ENCODE measurements at regions not wholly inside any gene's neighbourhood (a gene's known extent, or its start where the extent isn't known, plus 50 kb on each side); places are given as distances from the start of the nearest gene placed in this dataset.

DNA sequence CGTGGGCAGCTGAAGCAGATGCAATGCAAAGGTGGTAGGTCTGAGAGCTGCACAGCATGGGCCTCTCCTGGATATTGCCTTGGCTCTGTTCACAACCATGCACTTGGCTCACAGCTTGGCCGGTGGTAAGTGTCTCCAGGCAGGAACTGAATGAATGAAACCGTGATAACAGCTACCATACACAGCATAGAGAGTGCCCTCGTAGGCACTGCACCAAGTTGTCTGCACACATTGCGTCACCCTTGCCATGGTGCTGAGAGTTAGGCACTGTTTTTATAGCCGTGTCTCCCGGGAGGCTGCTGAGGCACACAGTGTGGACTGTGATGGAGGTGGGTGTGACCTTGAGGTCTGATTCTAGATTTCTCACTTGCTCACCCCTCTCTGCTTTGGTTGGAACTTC lies 157.6 kb upstream of the VASH1 start:
- DNase-seq (ENCODE audit: low spot score), result no peak

DNA sequence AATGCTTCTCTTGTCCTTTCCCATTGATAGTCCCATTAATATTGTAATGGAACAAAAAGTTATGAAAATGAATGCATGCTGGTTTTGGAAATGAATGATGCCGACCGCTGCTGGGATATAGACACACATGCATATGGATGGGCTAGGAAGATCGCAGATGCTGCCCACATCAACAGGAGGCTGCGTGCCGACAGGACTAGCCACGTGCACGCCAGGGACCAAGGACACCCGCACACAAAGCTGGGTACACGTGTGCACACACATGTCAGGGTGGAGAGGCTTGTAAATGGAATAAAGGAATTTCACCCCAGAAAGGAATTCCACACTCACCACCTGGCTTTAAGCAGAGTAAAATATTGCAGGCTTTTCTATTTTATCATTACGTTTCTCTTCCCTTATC lies 153.8 kb upstream of the VASH1 start:
- no peak for DNase-seq (ENCODE audit: low spot score)

DNA sequence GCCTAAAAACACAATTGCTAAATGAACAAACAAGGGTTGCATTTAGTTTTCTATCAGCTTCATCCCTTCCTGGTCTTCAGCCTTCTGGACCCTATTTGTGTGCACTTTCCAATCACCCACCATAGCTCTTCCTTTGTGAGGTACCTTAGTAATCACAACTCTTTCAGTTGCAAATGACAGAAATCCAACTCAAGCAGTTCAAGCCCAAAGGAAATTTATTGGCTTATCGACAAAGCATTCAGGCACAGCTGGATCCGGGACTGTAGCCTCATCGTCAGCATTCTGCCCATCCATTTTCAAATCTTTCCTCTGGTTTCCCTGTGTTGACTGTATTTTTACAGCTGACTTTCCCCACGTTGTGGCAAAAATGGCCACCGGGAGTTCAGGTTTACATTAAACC lies 148.6 kb upstream of the VASH1 start:
- DNase-seq (ENCODE audit: low spot score), result no peak

DNA sequence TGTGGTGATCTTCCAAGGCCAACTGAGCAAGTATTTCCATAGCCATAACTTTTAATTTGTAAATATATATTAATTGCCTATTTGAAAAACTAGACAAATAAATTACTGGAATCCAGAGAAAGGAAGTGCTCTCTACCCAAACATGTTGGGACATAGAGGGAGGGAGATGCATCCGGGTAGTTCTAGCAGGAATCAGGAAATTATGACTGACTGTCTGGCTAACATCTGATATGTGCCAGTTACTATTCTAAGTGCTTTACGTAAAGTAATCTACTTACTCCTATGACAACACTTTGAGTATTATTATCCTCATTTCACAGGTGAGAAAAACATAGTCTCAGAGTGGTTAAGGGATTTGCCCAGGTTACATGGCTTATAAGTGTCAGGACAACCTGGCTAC lies 147.7 kb upstream of the VASH1 start:
- DNase-seq (ENCODE audit: low spot score), result no peak

DNA sequence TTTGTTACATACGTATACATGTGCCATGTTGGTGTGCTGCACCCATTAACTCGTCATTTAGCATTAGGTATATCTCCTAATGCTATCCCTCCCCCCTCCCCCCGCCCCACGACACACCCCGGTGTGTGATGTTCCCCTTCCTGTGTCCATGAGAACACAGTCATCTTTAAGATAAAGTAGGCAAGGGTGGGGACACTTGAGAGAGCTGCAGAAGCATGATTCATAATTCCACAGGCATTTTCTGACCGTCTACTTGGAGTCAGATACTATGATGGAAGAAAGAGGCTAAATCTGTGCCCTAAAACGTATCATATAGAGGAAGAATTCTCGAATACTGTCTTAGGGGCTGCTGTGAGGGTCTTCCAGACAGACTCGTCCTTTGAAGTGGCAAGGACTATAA lies 145.9 kb upstream of the VASH1 start:
- no peak for DNase-seq (ENCODE audit: low spot score)

DNA sequence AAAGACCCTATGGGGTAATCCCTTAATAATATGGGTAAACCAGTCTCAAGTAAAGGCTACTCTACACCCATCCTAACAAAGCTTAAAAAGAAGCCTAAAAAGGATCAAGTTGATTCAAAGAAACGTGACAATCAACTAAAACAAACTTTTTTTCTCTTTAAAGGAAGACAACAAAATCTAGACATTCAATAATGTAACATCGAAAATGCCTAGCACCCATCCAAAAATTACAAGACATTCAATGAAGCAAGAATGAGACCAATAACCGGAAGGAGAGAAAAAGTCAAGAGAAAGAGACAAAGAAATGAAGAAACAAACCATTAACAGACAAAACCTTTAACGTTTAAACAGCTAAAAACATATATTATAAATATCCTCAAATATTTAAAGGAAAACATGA lies 143.8 kb upstream of the VASH1 start:
- DNase-seq (ENCODE audit: low spot score), result no peak

DNA sequence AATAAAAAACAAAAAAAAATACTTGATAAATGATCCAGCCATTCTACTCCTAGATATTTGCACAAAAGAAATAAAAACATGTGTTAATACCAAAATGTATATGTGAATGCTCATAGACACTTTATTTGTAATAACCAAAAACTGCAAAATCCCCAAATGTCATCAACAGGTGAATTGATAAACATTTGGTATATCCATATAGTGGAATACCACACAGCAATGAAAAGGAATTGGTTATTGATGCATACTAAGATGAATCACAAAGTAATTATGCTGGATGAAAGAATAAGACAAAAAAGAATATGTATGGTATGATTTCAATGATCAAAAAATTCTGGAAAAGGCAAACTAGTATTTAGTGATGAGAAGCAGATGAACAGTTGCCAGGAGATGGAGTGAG lies 124.7 kb upstream of the VASH1 start:
- no peak for DNase-seq (ENCODE audit: low spot score)

DNA sequence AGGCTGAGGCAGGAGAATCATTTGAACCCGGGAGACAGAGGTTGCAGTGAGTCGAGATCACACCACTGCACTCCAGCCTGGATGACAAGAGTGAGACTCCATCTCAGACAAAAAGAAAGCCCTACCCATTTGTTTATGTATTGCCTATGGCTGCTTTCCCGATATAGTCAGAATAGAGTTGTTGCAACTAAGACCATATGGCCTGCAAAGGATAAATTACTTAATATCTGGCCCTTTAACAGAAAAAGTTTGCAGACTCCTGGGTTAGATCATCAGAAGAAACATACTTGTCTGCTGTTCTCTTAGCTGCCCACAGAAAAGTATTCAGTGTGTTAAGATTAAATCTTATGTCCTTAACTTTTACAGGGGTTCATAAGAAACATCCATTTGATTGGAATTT lies 122.4 kb upstream of the VASH1 start:
- no peak for DNase-seq (ENCODE audit: low spot score)

DNA sequence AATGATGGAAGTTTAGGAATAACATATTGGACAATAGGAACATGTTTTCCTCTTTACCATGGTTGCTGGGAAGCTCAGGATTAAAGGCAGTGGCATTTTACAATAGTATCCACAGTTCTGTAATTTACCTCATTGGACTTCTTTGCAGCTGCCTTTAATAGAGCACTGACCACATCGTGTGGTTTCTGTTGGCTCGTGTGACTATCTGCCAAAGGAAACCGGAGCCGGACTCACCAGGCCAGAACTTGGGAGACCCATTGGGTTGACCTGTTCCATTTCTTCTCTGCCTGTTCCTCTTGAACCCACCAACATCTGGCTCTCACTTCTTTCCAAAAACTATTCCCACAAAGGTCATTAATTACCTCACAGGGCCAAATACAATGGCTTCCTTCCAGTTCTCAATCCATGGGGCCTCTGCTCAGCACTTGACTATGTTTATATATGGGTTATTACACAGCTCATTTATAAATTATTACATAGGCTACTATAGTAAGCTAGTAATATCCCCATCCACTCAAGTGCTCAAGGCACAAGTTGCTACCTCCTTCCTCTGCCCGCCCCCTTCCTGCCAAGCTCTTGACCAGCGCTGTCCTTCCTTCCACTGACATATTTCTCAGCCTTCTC lies 121.5 kb upstream of the VASH1 start:
- DNase-seq (ENCODE audit: low spot score), result no peak

DNA sequence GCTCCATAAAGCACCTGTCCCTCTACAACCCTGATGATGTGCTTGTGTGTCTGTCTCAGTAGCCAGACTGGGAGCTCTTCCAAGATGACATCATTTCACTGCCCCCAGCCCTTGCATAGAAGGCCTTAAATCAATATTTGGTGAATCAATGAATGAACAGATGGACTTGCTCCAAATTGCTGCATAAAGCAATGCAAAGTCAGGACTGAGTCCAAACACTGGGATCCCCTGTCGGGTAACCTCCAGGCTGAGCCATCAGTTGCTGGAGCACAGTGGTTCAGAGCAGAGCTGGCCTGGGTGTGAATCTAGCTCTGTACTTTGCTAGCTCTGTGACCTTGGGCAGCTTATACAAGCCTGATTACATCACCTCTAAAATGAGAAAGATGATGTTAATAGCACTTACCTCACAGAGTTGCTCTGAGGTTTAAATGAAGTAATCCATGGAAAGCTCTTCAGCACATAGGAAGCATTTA lies 120.3 kb upstream of the VASH1 start:
- DNase-seq (ENCODE audit: low spot score), result no peak

DNA sequence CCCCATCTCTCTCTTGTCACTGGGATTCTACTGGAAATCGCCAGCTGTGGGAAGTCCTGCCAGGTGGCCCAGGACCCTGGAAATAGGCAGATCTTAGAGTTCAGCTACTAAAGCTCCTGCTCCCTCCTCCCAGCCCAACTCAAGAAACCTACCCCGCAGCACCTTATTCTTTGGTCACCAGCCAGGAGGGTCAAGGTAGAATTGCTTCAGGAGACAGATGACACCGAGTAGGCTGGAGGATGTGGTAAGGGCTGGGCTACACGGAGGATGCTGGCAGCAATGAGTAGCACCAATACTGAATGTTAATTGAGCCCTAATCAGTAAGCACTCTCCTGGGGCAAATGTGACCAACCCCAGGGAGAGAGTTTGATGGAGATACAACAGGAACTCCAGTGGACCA lies 119.7 kb upstream of the VASH1 start:
- DNase-seq (ENCODE audit: low spot score), result no peak

DNA sequence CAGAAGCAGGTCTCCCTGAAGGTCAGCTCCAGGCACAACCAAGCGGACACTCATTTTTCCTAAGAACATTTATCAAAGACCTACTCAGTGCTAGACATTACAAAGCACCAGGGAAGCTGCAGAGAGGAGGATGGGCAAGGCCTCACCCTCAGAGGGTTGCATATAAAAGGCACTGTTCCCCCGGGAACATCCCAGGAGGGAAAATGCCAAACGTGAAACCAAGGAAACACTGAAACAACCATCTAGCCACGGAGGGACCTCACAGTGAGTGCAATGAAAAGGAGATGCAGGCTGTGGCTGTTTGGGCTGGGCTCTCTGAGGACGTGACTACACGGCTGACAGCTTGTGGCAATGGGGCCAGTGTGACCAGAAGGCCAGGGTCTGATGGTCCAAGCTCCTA lies 117.4 kb upstream of the VASH1 start:
- no peak for DNase-seq (ENCODE audit: low spot score)

DNA sequence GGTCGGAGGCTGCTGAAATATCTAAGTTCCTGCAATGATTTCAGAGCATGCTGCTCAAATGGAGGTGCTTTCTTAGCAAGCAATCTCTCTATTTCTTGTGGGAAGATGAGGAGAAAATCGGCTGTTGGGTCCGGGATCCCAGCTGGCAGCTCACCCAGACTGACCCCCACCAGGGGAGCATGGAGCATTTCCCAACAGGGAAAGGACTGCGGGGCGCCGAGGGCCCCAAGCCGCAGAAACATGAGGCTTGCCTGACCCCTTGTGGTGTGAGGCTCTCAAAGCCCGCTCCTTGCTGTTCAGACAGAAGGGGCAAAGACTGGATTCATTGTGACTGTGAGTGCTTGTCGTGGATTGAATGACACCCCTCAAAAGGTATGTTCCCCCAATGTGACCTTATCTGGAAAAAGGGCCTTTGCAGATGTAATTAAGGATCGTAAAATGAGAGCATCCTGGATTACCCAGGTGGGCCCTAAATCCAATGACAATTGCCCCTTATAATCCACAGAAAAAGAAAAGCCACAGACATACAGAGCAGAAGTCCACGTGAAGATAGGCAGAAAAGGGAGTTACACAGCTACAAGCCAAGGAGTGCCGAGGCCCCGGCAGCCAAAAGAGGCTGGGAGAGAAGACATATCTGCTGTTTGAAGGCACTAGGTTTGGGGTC lies 116.3 kb upstream of the VASH1 start:
- DNase-seq (ENCODE audit: low spot score), result no peak

DNA sequence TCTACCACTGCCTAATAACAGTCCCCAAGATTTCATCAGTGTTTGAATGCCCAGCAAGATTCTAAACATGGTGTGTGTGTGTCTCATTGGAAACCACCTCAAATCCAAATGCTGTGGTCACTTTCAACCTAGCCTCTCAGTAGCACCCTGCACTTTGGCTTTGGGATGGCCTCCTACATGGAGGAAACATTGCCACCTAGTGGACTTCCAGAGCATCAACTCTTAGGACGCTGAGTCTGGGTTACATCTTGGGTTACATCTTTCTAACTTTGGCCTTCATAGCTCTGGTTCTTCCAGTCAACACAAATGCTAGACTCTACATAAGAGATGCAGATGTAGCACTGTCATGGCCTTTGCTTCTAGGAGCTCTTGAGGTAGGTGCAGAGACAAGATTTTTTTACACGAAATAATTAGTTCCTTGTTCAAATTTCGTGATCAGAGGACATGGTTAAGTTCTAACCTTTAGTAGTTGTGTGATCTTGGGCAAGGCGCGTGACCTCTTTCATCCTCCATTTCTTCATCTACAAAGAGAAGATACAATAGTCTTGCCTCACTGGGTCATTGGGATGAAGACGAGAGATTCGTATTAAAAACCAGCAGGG lies 113.5 kb upstream of the VASH1 start:
- peak; percentile 11 for DNase-seq (ENCODE audit: low spot score)

DNA sequence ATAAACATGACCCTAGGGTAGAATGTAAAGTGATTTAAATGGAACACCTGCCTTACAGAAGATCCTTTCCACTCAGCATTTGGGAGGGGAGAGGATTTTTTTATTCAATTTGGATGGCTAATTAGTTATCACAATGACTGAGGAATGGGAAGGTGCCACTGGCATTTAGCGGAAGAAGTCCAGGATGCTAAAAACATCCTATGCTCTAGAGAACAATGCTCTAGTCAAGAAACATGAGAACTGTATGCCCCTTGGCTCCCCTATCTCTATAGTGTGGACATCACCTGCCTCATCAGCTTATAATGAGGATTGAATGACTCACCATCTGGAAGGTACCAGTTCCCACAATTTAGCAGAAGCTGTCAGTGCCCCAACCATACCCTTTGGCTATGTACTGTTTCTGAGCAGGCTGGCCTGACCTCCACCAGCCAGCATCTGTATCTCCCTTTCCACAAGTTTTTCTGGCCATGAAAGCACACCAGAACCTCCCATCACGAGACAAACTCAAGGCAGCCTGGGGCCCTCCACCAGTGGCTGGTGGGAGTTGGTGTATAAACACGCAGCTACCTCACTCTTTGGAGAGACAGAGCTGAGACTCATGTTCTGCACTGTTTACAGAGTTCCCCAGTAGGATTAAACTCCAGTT lies 109.7 kb upstream of the VASH1 start:
- no peak for DNase-seq (ENCODE audit: low spot score)

DNA sequence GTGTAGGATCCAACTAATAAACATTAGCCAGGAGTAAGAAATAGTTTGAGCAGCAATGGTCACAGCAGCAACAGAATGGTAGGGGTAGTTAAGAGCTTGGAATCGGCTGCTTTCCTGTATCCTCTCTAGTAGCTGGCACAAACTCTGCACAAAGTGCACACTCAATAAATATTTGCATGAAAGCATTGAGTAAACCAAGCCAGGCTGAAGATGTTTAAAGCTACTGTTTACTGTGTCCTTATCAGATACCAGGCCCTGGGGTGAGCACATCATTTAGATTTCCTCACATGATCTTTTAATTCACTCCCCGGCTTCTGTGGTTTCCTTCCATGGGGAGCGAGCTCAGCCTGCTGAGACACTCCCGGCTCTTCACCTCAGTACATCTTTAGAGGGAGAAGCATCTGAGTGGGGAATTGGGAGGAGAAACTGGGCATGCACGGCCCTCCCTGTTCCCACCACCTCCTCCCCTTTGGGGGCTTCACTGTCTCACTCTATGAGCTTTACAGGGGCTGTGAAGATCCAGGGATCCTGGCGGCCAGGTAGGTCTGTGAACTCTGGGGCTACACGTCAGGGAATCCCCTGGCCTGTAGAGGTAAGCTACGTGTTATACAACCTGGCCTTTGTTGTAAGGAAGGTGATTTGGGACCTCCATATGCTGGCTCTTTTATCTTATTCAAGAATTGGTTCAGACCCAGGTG lies 107.2 kb upstream of the VASH1 start:
- no peak for DNase-seq (ENCODE audit: low spot score)

DNA sequence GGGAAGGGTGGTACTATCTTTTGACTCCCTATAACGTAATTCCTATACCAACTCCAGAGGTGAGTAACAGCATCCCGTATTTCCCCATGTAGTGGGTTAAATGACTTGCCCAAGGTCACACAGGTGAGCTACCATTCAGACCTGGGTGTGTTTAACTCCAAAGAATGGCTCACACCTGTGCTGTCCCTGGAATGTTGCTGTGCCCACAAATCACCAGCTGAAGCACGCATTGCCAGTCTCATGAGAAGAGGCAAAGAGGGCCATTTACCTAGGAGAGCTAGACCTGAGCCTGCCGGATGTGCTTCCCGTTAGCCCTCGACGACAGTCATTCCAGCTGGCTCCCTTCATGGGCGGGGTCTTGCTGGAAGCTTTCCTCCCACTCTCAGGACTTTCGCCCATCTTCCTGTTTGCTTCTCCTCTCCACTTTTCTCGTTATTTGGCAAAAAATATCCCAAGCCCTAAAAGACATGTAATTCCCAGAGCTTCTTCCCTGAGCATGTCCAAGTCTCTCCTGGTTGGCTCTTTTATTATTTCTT lies 106.6 kb upstream of the VASH1 start:
- DNase-seq (ENCODE audit: low spot score), result no peak

DNA sequence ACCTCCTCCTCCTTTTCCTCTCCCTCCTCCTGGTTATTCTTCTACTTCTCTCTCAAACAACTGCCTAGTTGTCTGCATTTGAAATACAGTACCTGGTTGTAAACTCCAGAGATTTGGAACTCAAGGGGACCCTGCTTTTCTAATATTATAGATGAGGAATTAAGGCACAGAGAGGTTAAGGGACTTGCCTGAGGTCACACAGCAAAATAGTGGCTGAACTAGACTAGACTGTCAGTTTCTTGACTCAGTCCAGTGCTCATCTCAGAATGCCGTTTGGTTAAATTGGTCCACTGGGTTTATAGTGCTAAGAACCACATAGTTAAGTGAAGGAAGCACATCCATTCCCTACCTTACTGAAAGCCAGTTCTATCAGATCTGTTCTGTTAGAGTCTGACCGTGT lies 105.9 kb upstream of the VASH1 start:
- no peak for DNase-seq (ENCODE audit: low spot score)

DNA sequence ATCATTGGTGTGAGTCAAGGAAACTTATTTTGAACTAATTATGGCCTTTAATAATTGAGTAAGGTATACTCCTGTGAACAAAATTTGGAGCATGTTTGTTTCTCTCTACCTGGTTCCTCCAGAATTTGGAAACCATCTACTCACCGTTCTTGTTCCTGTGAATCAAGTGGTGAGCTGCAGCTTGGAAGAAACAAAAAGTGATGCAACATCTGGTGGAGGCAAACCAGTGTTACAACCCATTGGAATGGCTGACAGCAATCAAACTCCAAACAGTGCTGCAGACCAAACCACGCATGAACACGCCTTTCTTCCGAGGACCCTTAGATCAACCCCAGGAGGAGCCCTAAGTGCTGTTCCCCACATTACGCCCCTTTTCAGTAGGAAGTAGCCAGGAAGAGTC lies 104.7 kb upstream of the VASH1 start:
- no peak for DNase-seq (ENCODE audit: low spot score)

DNA sequence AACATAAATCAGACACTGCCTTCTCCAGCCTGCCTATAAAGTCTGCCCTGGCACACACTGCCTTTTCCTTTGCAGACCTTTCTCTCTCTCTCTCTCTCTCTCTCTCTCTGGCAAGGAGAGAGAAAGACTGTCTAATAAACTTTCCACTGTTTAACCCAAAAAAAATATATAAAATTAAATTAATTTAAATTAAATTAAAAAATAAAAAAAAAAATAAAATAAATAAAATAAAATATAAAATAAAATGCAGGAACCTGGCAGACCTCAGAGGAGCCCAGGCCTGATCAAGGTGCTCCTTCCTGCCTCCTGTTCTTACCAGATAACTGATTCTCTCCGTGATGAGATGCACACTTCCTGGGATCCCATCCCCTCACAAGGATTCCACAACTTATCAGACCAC lies 103.9 kb upstream of the VASH1 start:
- DNase-seq (ENCODE audit: low spot score), result no peak

DNA sequence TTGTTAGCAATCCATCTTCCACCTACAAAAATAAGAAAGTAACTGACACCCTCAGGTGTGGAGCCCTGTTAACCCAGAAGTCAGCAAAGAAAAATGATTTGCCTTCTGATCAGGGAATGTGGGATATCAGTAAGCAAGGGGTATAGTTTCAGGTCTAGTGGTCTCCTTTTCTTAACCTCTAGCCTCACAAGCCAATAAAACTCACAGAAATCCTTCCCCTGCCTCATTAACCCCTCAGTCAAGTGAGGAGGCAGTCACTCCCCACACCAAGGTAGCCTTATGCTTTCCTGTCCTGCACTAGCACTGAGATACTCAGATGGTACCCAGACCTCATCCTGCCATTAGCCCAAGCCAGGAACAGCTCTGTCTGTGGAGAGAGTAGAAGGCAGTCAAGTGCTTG lies 103.4 kb upstream of the VASH1 start:
- DNase-seq (ENCODE audit: low spot score), result no peak

DNA sequence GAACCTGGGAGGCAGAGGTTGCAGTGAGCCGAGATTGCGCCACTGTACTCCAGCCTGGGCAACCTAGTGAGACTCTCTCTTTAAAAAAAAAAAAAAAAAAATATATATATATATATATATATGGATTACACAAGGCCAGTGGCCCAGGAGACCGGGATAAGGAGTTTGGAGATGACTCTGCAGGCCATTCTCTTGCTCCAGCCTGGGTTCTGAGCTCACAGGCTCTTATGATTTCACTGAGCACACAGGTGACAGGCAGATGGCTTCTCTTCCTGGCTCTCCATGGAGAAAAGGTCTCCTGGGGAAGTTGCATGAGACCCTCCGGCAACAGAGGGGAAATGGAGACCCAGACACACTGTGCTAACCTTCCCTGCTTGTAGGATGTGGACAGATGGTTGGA lies 98.7 kb upstream of the VASH1 start:
- no peak for DNase-seq (ENCODE audit: low spot score)
